Activated B cell treated with CpG ODN at 0.5 μM for 24 hours (primary cell): ENCODE measurements at regions not wholly inside any gene's neighbourhood (a gene's known extent, or its start where the extent isn't known, plus 50 kb on each side); places are given as distances from the start of the nearest gene placed in this dataset.

Source experiments
- ATAC-seq: fragments of 200-7000 bp; cut with Tn5 transposase; one replicate; pipeline ENCODE4 v1.10.0; 2021; ENCODE audit warnings: low read depth, mild to moderate bottlenecking, moderate library complexity
- CTCF ChIA-PET: fragments of 350-600 bp; sonication (Branson Sonifier 250); formaldehyde crosslinking; loops from one replicate; lab custom pipeline; 2021; ENCODE audit warnings: antibody characterized with exemption; lab: Charles Lee
- POLR2A ChIA-PET: fragments of 350-600 bp; sonication (Branson Sonifier 250); formaldehyde crosslinking; loops from one replicate; lab custom pipeline; 2021; ENCODE audit warnings: antibody characterized with exemption; lab: Charles Lee
- DNase-seq: peaks from one replicate; pipeline ENCODE4 v3.0.0; 2022
- H3K27ac Mint-ChIP-seq: one replicate; pipeline ENCODE4 v1.8.0; 2020; ENCODE audit warnings: mixed read lengths
- H3K27me3 Mint-ChIP-seq: one replicate; pipeline ENCODE4 v1.8.0; 2021; ENCODE audit warnings: mixed read lengths
- H3K36me3 Mint-ChIP-seq: one replicate; pipeline ENCODE4 v1.8.0; 2021; ENCODE audit warnings: low read depth, mixed read lengths
- H3K4me1 Mint-ChIP-seq: one replicate; pipeline ENCODE4 v1.8.0; 2021; ENCODE audit warnings: mixed read lengths
- H3K4me3 Mint-ChIP-seq: one replicate; pipeline ENCODE4 v1.8.0; 2020; ENCODE audit warnings: mild to moderate bottlenecking, mixed read lengths
- H3K9me3 Mint-ChIP-seq: one replicate; pipeline ENCODE4 v1.8.0; 2020; ENCODE audit warnings: mixed read lengths
- CTCF ChIP-seq: fragments of 200-600 bp; IDR thresholded peaks from one replicate; pipeline ENCODE4 v1.8.0; 2022; ENCODE audit warnings: antibody characterized with exemption, mild to moderate bottlenecking
- intact Hi-C: fragments of 100-400 bp; cut with micrococcal nuclease; formaldehyde crosslinking; loops from one replicate; pipeline ENCODE4 v1.15.1; 2024

- ATAC-seq = no peak
- H3K9me3 Mint-ChIP-seq = peaks cover 5% of the 10 kb centered on the region
- ChIA-PET POLR2A (no interaction called here), CTCF (no interaction called here)
- no peak for TF ChIP-seq CTCF
- no peak for DNase-seq
- H3K36me3 Mint-ChIP-seq = no peaks in the 10 kb centered on the region
- no peak overlapping the region for H3K27ac Mint-ChIP-seq
- no peaks in the 10 kb centered on the region for H3K4me1 Mint-ChIP-seq
- intact Hi-C loops = no loop called here
- no peak overlapping the region for H3K4me3 Mint-ChIP-seq
- no peaks in the 10 kb centered on the region for H3K27me3 Mint-ChIP-seq
These were observed 148.1 kb upstream of the TENT5A start for GRCh38 chr6:81900616-81901015.

- H3K27me3 Mint-ChIP-seq = no peaks in the 10 kb centered on the region
- H3K4me3 Mint-ChIP-seq = no peak overlapping the region
- intact Hi-C loops = no loop called here
- no peaks in the 10 kb centered on the region for H3K36me3 Mint-ChIP-seq
- ChIA-PET CTCF (no interaction called here), POLR2A (no interaction called here)
- TF ChIP-seq CTCF = no peak
- no peak overlapping the region for H3K27ac Mint-ChIP-seq
- H3K4me1 Mint-ChIP-seq = no peaks in the 10 kb centered on the region
- ATAC-seq (no peak), DNase-seq (no peak)
- H3K9me3 Mint-ChIP-seq = peaks cover 2% of the 10 kb centered on the region
These were observed 145.3 kb upstream of the TENT5A start for GRCh38 chr6:81897793-81898192.

DNA sequence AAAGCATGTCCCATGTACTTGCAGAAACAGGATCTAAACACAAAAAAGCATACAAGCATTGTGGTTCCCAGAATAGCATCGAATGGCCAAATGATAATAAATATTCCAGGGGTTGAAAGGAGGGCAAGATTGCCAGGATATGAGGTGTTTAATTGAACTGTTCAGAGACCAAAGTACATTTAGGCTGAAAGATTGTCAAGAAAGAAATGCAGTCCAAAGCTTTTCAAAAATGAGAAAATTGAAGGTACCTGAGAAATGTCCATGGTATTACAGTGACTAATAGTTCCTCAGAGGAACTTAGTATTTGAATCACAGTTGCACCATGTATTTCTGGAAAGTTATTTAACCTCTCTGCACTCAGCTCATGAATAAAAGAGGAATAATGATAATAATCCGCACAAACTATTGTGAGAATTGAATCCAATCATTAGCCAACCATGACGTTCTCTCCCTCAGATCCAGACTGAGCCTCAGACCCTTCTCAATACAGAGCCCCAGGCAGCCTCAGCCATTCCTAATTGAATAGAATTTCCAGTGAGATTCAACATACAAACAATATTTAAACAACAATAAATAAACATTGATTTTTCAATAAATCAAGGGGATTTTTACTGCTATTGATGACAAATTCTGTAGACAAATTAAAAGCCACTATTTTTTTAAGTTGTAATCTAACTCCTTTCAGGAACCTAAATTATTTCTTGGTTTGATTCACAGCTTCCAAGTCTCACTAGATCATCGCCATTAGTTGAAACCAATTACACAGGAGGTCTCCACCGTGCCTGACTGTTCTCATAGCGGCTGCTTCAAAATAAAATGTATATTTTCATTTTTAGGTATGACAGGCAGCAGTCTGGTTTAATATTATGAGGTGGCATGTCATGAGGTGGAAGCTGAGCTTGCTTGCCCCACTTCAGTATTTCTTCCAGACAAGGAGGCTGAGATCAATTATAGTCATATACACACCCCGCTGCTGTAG lies 144.3 kb upstream of the TENT5A start:
- no peak for TF ChIP-seq CTCF
- H3K4me3 Mint-ChIP-seq = no peak overlapping the region
- DNase-seq = no peak
- no peak for ATAC-seq
- intact Hi-C loops = no loop called here
- no peaks in the 10 kb centered on the region for H3K27me3 Mint-ChIP-seq
- H3K9me3 Mint-ChIP-seq = no peaks in the 10 kb centered on the region
- ChIA-PET POLR2A (no interaction called here), CTCF (no interaction called here)
- H3K27ac Mint-ChIP-seq = no peak overlapping the region
- H3K36me3 Mint-ChIP-seq = no peaks in the 10 kb centered on the region
- H3K4me1 Mint-ChIP-seq = no peaks in the 10 kb centered on the region

DNA sequence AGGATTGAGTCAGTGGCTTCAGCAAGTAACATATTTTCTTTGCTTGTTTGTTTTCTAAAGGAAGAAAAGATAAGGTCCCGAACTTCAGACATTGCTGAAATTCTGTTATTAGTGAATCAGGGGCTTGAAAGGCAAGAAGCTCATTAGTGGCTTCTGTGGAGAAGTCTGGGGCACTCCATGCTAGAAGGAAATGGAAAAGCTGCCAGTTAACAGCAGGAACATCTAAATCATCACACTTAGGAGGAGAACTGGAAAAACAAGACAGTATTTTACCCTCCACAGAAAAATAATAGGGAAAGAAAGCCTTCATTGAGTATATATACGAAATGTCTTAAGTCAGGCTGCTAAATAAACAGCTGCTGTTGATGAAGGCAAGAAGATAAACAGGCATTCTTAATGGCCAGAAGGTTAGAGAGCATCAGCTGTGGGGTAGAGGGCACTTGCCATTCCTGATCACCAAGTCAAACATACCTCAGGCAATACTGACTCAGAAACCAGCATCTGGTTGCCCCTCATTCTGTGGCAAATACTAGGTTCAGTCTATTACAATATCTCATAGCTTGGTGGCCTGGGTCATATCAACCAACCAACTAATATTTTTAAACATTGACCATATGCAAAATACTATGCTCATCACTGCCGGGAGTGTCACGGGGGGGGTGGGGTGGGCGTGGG lies 143.2 kb upstream of the TENT5A start:
- no peak for ATAC-seq
- no peaks in the 10 kb centered on the region for H3K4me1 Mint-ChIP-seq
- no peaks in the 10 kb centered on the region for H3K27me3 Mint-ChIP-seq
- H3K27ac Mint-ChIP-seq = no peak overlapping the region
- DNase-seq = no peak
- H3K36me3 Mint-ChIP-seq = no peaks in the 10 kb centered on the region
- no peaks in the 10 kb centered on the region for H3K9me3 Mint-ChIP-seq
- CTCF ChIA-PET = no interaction called here
- intact Hi-C loops = no loop called here
- no peak overlapping the region for H3K4me3 Mint-ChIP-seq
- no peak for TF ChIP-seq CTCF
- POLR2A ChIA-PET = no interaction called here

GRCh38 chr6:81894788-81895271 lies 142.3 kb upstream of the TENT5A start:
- ATAC-seq = no peak
- no peak overlapping the region for H3K4me3 Mint-ChIP-seq
- ChIA-PET CTCF (no interaction called here), POLR2A (no interaction called here)
- DNase-seq = no peak
- no peaks in the 10 kb centered on the region for H3K9me3 Mint-ChIP-seq
- no peak overlapping the region for H3K27ac Mint-ChIP-seq
- no peaks in the 10 kb centered on the region for H3K36me3 Mint-ChIP-seq
- no peak for TF ChIP-seq CTCF
- intact Hi-C loops = no loop called here
- no peaks in the 10 kb centered on the region for H3K4me1 Mint-ChIP-seq
- no peaks in the 10 kb centered on the region for H3K27me3 Mint-ChIP-seq
